WTC11 (cell line): ENCODE measurements at regions not wholly inside any gene's neighbourhood (a gene's known extent, or its start where the extent isn't known, plus 50 kb on each side); places are given as distances from the start of the nearest gene placed in this dataset.

Experiments used
- ATF3 ChIP-seq: sonication (generic); formaldehyde crosslinking; conservative IDR thresholded peaks from 2 replicates; pipeline ENCODE4 v1.8.1; 2022; ENCODE audit warnings: mild to moderate bottlenecking, missing genetic modification reagents
- CTCF ChIP-seq: fragments of 200-600 bp; IDR thresholded peaks from 2 replicates; pipeline ENCODE4 v1.8.0; 2022; ENCODE audit warnings: antibody characterized with exemption
- ELF4 ChIP-seq: sonication (generic); formaldehyde crosslinking; IDR thresholded peaks from 2 replicates; pipeline ENCODE4 v1.8.1; 2022; ENCODE audit warnings: low read depth, mild to moderate bottlenecking, moderate library complexity, missing genetic modification reagents
- GABPB1 ChIP-seq: sonication (generic); formaldehyde crosslinking; IDR thresholded peaks from 2 replicates; pipeline ENCODE4 v1.8.1; 2023; ENCODE audit warnings: mild to moderate bottlenecking, missing genetic modification reagents
- MAX ChIP-seq: sonication (generic); formaldehyde crosslinking; IDR thresholded peaks from 2 replicates; pipeline ENCODE4 v1.8.0; 2022; ENCODE audit warnings: mild to moderate bottlenecking, missing genetic modification reagents
- NR2C2 ChIP-seq: sonication (generic); formaldehyde crosslinking; IDR thresholded peaks from 2 replicates; pipeline ENCODE4 v1.8.0; 2022; ENCODE audit warnings: mild to moderate bottlenecking, missing genetic modification reagents
- SMAD3 ChIP-seq: sonication (generic); formaldehyde crosslinking; IDR thresholded peaks from 2 replicates; pipeline ENCODE4 v1.8.0; 2022; ENCODE audit warnings: missing genetic modification reagents, mild to moderate bottlenecking, borderline replicate concordance
- SP1 ChIP-seq: sonication (generic); formaldehyde crosslinking; conservative IDR thresholded peaks from 2 replicates; pipeline ENCODE4 v1.8.1; 2022; ENCODE audit warnings: missing genetic modification reagents
- STAT6 ChIP-seq: sonication (generic); formaldehyde crosslinking; conservative IDR thresholded peaks from 2 replicates; pipeline ENCODE4 v1.8.1; 2023; ENCODE audit warnings: mild to moderate bottlenecking, low read depth, missing genetic modification reagents, moderate library complexity
- TEAD4 ChIP-seq: sonication (generic); formaldehyde crosslinking; IDR thresholded peaks from 2 replicates; pipeline ENCODE4 v1.8.0; 2022; ENCODE audit warnings: mild to moderate bottlenecking, missing genetic modification reagents
- USF1 ChIP-seq: sonication (generic); formaldehyde crosslinking; IDR thresholded peaks from 2 replicates; pipeline ENCODE4 v1.8.0; 2022; ENCODE audit warnings: mild to moderate bottlenecking, missing genetic modification reagents
- ZNF121 ChIP-seq: sonication (generic); formaldehyde crosslinking; IDR thresholded peaks from 2 replicates; pipeline ENCODE4 v1.8.0; 2023; ENCODE audit warnings: missing genetic modification reagents
- ZNF138 ChIP-seq: sonication (generic); formaldehyde crosslinking; conservative IDR thresholded peaks from 2 replicates; pipeline ENCODE4 v1.8.1; 2022; ENCODE audit warnings: mild to moderate bottlenecking, moderate library complexity, missing genetic modification reagents
- ZNF671 ChIP-seq: fragments of 250-450 bp; sonication (Bioruptor Pico); IDR thresholded peaks from 2 replicates; pipeline ENCODE4 v1.8.0; 2021; ENCODE audit warnings: mild to moderate bottlenecking

- TF ChIP-seq CTCF (no peak), ZNF138 (no peak), ZNF671 (CRISPR knock-in tag) (no peak), ATF3 (CRISPR knock-in tag) (no peak), ELF4 (CRISPR knock-in tag) (no peak), NR2C2 (CRISPR knock-in tag) (no peak), STAT6 (CRISPR knock-in tag) (no peak), GABPB1 (CRISPR knock-in tag) (no peak), ZNF121 (CRISPR knock-in tag) (no peak), SP1 (no peak), MAX (CRISPR knock-in tag) (no peak), USF1 (CRISPR knock-in tag) (no peak), TEAD4 (CRISPR knock-in tag) (no peak), SMAD3 (no peak)
Measured at GRCh38 chr20:52094693-52095092, 96.9 kb downstream of the ZFP64 start.
